GM12891 (cell line): ENCODE measurements at regions not wholly inside any gene's neighbourhood (a gene's known extent, or its start where the extent isn't known, plus 50 kb on each side); places are given as distances from the start of the nearest gene placed in this dataset.

Source experiments
- PAX5 ChIP-seq: IDR thresholded peaks from 2 replicates; pipeline ENCODE4 v1.6.1; 2011; ENCODE audit warnings: low read length, moderate library complexity, mild to moderate bottlenecking; ENCODE audit not compliant: insufficient read depth, severe bottlenecking
- POLR2A ChIP-seq: IDR thresholded peaks from 2 replicates; pipeline ENCODE4 v1.6.1; 2011; ENCODE audit warnings: low read depth, low read length, control low read depth
- TAF1 ChIP-seq: IDR thresholded peaks from 2 replicates; pipeline ENCODE4 v1.6.1; 2011; ENCODE audit warnings: low read depth, low read length, control low read depth

DNA sequence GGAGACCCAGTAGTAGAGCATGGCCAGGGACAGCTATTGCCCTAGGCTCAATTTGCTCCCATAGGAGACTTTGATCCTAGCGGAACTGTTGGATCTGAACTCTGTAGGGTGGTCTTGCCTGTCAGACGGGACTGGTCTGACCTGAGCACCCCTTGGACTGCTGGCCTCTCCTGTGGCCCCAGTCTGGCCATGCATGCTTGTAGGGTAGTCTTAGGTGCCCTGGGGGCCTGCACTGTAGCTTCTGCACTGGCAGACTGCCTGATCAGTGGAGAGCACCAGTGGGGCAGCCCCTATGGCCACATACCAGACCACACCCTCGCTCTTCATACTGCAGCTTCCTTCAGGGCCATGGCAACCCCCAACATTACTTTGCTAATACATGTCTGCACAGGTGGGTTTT is 396.1 kb upstream of the GRAMD2B start:
- TF ChIP-seq PAX5 (no peak), POLR2A (no peak), TAF1 (no peak)
